ENCODE measurements at regions not wholly inside any gene's neighbourhood (a gene's known extent, or its start where the extent isn't known, plus 50 kb on each side); places are given as distances from the start of the nearest gene placed in this dataset.

- TF ChIP-seq SP1 (IDR thresholded peaks at IDR 0.05), result no peak
- TF ChIP-seq RAD21 (IDR thresholded peaks at IDR 0.05), result no peak
- no peak for TF ChIP-seq CTCF (IDR thresholded peaks at IDR 0.05; ENCODE audit: low read depth, low read length, missing input control)
- TF ChIP-seq EGR1 (IDR thresholded peaks at IDR 0.05; ENCODE audit: low read depth in 2 of 2), result no peak
- TF ChIP-seq YY1 (IDR thresholded peaks at IDR 0.05), result no peak
- TF ChIP-seq JUND (IDR thresholded peaks at IDR 0.05), result no peak
- TF ChIP-seq TAF1 (conservative IDR thresholded peaks at IDR 0.05), result no peak
- no peak for TF ChIP-seq MAX (IDR thresholded peaks at IDR 0.05)
Measured at GRCh38 chr18:6623278-6623677, 106.2 kb upstream of the ARHGAP28 start.
